K562 (cell line): ENCODE measurements at regions not wholly inside any gene's neighbourhood (a gene's known extent, or its start where the extent isn't known, plus 50 kb on each side); places are given as distances from the start of the nearest gene placed in this dataset.

Experiments
- ATAC-seq: fragments of 200-7000 bp; cut with Tn5 transposase; 3 replicates; pipeline ENCODE4 v1.9.1; 2020; ENCODE audit warnings: moderate library complexity
- BruUV-seq: library from RNA; stranded (reverse); fragments of 400-500 nt; replicated peaks from 2 replicates; lab custom pipeline; 2021; lab: Mats Ljungman, UMichigan
- CTCF ChIA-PET: fragments of 300-600 bp; formaldehyde crosslinking; extraction: SDS; loops from one replicate; lab custom pipeline; 2021; ENCODE audit warnings: low intra/inter-chr PET ratio; lab: Yijun Ruan, JAX
- POLR2A ChIA-PET: fragments of 300-600, 350-650 bp; sonication (Branson Sonifier 250); formaldehyde crosslinking; extraction: SDS; loops from one replicate; lab custom pipeline; 2021; ENCODE audit warnings: antibody characterized with exemption, inconsistent platforms; lab: Yijun Ruan, JAX
- DNase-seq, 4 experiments: peaks; one replicate each; pipeline versions ENCODE4 v3.0.0 to v3.0.0-alpha.2; 2011 to 2018; ENCODE audit warnings: low spot score in 3 of 4, mixed read lengths in 3 of 4; ENCODE audit errors: extremely low read depth in 1 of 4
- FAIRE-seq: peaks from 2 replicates; lab custom pipeline; 2011; peaks lifted over from hg19 to GRCh38; lab: Jason Lieb, UNC
- H2AFZ ChIP-seq: 2 replicates; pipeline ENCODE4 v1.6.0; 2011; ENCODE audit warnings: low read depth, low read length, control low read depth, inconsistent platforms
- H3K27ac ChIP-seq: fragments of 200-600 bp; 3 replicates; pipeline ENCODE4 v1.8.0; 2011; ENCODE audit warnings: low read depth, mild to moderate bottlenecking, control low read depth, inconsistent platforms, low read length, moderate library complexity, mixed read lengths; ENCODE audit errors: extremely low read depth
- H3K27me3 ChIP-seq, 2 experiments: fragments of 300-600 bp in 1 of 2; 2 replicates in 1 of 2; 3 replicates in 1 of 2; pipeline versions ENCODE4 v1.6.0 to v1.8.0; 2011; ENCODE audit warnings: inconsistent platforms in 2 of 2, low read length in 2 of 2, mild to moderate bottlenecking in 1 of 2, mixed read lengths in 1 of 2, moderate library complexity in 1 of 2; ENCODE audit not compliant: control insufficient read depth in 2 of 2, insufficient read depth in 2 of 2
- H3K36me3 ChIP-seq: fragments of 300-600 bp; 3 replicates; pipeline ENCODE4 v1.8.0; 2011; ENCODE audit warnings: mild to moderate bottlenecking, low read length, inconsistent platforms; ENCODE audit not compliant: control insufficient read depth, insufficient read depth
- H3K4me1 ChIP-seq, 2 experiments: fragments of 200-600 bp in 1 of 2; replicated peaks in 1 of 2; 2 replicates in 1 of 2; 3 replicates in 1 of 2; pipeline versions ENCODE4 v1.5.1 to v1.8.0; 2011; ENCODE audit warnings: inconsistent platforms in 2 of 2, low read length in 2 of 2, mild to moderate bottlenecking in 1 of 2, mixed read lengths in 1 of 2, moderate library complexity in 1 of 2; ENCODE audit not compliant: control insufficient read depth in 2 of 2, insufficient read depth in 2 of 2
- H3K4me2 ChIP-seq: 2 replicates; pipeline ENCODE4 v1.6.1; 2011; ENCODE audit warnings: low read length, control low read depth, inconsistent platforms, mixed read lengths; ENCODE audit not compliant: insufficient read depth
- H3K4me3 ChIP-seq: fragments of 200-600 bp; sonication (generic), shearing (Covaris generic); 2 replicates; pipeline ENCODE4 v1.5.1; 2016; ENCODE audit warnings: control low read depth, inconsistent platforms
- H3K79me2 ChIP-seq: fragments of 200-600 bp; 3 replicates; pipeline ENCODE4 v1.8.0; 2011; ENCODE audit warnings: low read length, inconsistent platforms; ENCODE audit not compliant: control insufficient read depth, insufficient read depth
- H3K9ac ChIP-seq, 2 experiments: 2 replicates each; pipeline versions ENCODE4 v1.6.0 to v1.6.1; 2011; ENCODE audit warnings: low read depth in 2 of 2, low read length in 2 of 2, control low read depth in 1 of 2, inconsistent platforms in 1 of 2, mild to moderate bottlenecking in 1 of 2, mixed read lengths in 1 of 2; ENCODE audit not compliant: insufficient read depth in 1 of 2
- H3K9me1 ChIP-seq: one replicate; pipeline ENCODE4 v1.6.0; 2011; ENCODE audit warnings: inconsistent platforms, mild to moderate bottlenecking, low read length, moderate library complexity; ENCODE audit not compliant: control insufficient read depth, insufficient read depth
- H3K9me3 ChIP-seq: replicated peaks from 2 replicates; pipeline ENCODE4 v1.5.1; 2011; ENCODE audit warnings: low read depth, low read length, inconsistent platforms; ENCODE audit not compliant: control insufficient read depth, insufficient read depth
- H4K20me1 ChIP-seq: replicated peaks from 2 replicates; pipeline ENCODE4 v1.6.1; 2011; ENCODE audit warnings: low read length, inconsistent platforms, mixed read lengths; ENCODE audit not compliant: control insufficient read depth, insufficient read depth
- CHD4 ChIP-seq: fragments of 200-600 bp; sonication (generic); IDR thresholded peaks from 3 replicates; pipeline ENCODE4 v1.6.1; 2012; ENCODE audit warnings: low read depth, mild to moderate bottlenecking, mixed read lengths, low read length, inconsistent platforms; ENCODE audit not compliant: insufficient read depth, insufficient replicate concordance, poor library complexity, severe bottlenecking
- CREB1 ChIP-seq, 2 experiments: sonication (generic) in 1 of 2; formaldehyde crosslinking in 1 of 2; IDR thresholded peaks; 2 replicates each; pipeline versions ENCODE4 v1.6.1 to v1.8.0; 2012 to 2022; ENCODE audit warnings: inconsistent platforms in 1 of 2, mild to moderate bottlenecking in 1 of 2, missing genetic modification reagents in 1 of 2, moderate library complexity in 1 of 2
- EHMT2 ChIP-seq: fragments of 450-650 bp; IDR thresholded peaks from 2 replicates; pipeline ENCODE4 v1.6.1; 2018; ENCODE audit warnings: antibody characterized with exemption
- ILF3 ChIP-seq: fragments of 450-650 bp; IDR thresholded peaks from 2 replicates; pipeline ENCODE4 v1.6.1; 2018; ENCODE audit warnings: antibody characterized with exemption, mild to moderate bottlenecking, moderate library complexity, borderline replicate concordance
- NCOA6 ChIP-seq: fragments of 450-650 bp; IDR thresholded peaks from 2 replicates; pipeline ENCODE4 v1.6.1; 2017; ENCODE audit warnings: mild to moderate bottlenecking
- NELFE ChIP-seq: IDR thresholded peaks from 2 replicates; pipeline ENCODE4 v1.6.1; 2011; ENCODE audit warnings: mild to moderate bottlenecking; ENCODE audit not compliant: insufficient read depth, insufficient read length
- NRF1 ChIP-seq, 2 experiments: fragments of 450-650 bp; IDR thresholded peaks in 1 of 2; conservative IDR thresholded peaks in 1 of 2; 2 replicates each; pipeline ENCODE4 v1.6.1; 2014; ENCODE audit warnings: mild to moderate bottlenecking in 2 of 2
- POLR2AphosphoS5 ChIP-seq: IDR thresholded peaks from 2 replicates; pipeline ENCODE4 v1.6.1; 2011; ENCODE audit warnings: mild to moderate bottlenecking, low read depth, low read length, moderate library complexity; ENCODE audit not compliant: control insufficient read depth, insufficient read depth
- POLR2G ChIP-seq: fragments of 200-400 bp; formaldehyde crosslinking; IDR thresholded peaks from 2 replicates; pipeline ENCODE4 v1.6.1; 2017; ENCODE audit warnings: low read depth, mild to moderate bottlenecking, antibody characterized with exemption, low read length, moderate library complexity
- POLR3G ChIP-seq: IDR thresholded peaks from 2 replicates; pipeline ENCODE4 v1.6.1; 2011; ENCODE audit not compliant: insufficient read length, insufficient replicate concordance; ENCODE audit errors: extremely low read depth
- RBM17 ChIP-seq: fragments of 200-400 bp; formaldehyde crosslinking; IDR thresholded peaks from 2 replicates; pipeline ENCODE4 v1.6.1; 2017; ENCODE audit warnings: low read depth, mild to moderate bottlenecking, low read length, borderline replicate concordance
- SPI1 ChIP-seq: IDR thresholded peaks from 2 replicates; pipeline ENCODE4 v1.6.1; 2011; ENCODE audit warnings: low read depth, low read length, control low read depth, borderline replicate concordance
- SRSF1 ChIP-seq: fragments of 200-400 bp; formaldehyde crosslinking; IDR thresholded peaks from 2 replicates; pipeline ENCODE4 v1.6.1; 2017; ENCODE audit warnings: mild to moderate bottlenecking, low read depth, low read length, moderate library complexity
- TCFL5 ChIP-seq: fragments of 250-450 bp; sonication (Bioruptor Pico); conservative IDR thresholded peaks from 2 replicates; pipeline ENCODE4 v1.6.1; 2021; ENCODE audit warnings: mild to moderate bottlenecking, moderate library complexity, matching md5 sums
- ZBTB17 ChIP-seq: fragments of 450-650 bp; formaldehyde crosslinking; IDR thresholded peaks from 2 replicates; pipeline ENCODE4 v1.4.0; 2020; ENCODE audit warnings: mild to moderate bottlenecking
- ZNF23 ChIP-seq: fragments of 250-450 bp; sonication (Bioruptor Pico); IDR thresholded peaks from 2 replicates; pipeline ENCODE4 v1.4.0; 2020; ENCODE audit warnings: mild to moderate bottlenecking
- WGBS: fragments of 100-300 bp; shearing (Covaris generic); methylation state at CpG from one replicate; pipeline ENCODE4 v1.1.6; 2016; ENCODE audit warnings: low coverage, mixed read lengths; ENCODE audit not compliant: insufficient coverage; ENCODE audit errors: missing lambda C conversion rate; 5-methylcytosine and 5-hydroxymethylcytosine counted together
- in situ Hi-C: fragments of 300-500 bp; cut with MboI; formaldehyde crosslinking; loops from 4 replicates; pipeline ENCODE4 v1.15.0; 2018; ENCODE audit warnings: inconsistent platforms, mixed read lengths
- intact Hi-C: fragments of 100-400 bp; cut with micrococcal nuclease; formaldehyde crosslinking; loops from 2 replicates; pipeline ENCODE4 v1.14.2; 2022
- TF ChIP-seq, protein P1 (sequence below): sonication (generic); formaldehyde crosslinking; IDR thresholded peaks from 2 replicates; pipeline ENCODE4 v1.5.0; 2020; ENCODE audit warnings: missing genetic modification reagents
- TF ChIP-seq, protein P2 (sequence below): fragments of 250-450 bp; sonication (Bioruptor Pico); IDR thresholded peaks from 2 replicates; pipeline ENCODE4 v1.5.0; 2020; ENCODE audit warnings: mild to moderate bottlenecking, borderline replicate concordance
- TF ChIP-seq, protein P3 (sequence below): sonication (generic); formaldehyde crosslinking; IDR thresholded peaks from 2 replicates; pipeline ENCODE4 v1.8.0; 2023; ENCODE audit warnings: mild to moderate bottlenecking, missing genetic modification reagents

DNA sequence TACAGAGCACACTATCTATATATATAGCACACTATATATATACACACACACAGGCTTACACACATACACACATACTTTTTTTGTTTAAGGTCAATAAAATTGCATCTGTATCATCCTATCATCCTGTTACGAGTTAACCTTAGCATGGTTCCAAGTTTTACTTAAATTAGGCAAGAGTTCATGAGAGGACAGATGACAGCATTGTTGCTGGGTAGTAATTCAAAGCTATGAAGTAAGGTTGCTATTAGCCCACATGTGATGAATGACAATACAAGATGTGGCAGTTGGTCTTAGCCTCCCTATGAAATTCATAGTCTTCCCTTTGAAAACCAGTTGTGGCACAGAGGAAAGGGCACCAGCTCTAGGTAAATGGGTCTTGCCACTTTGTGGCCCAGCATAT is 438.1 kb downstream of the ACTL7B start:
- Histone ChIP-seq H3K9me1 (no peaks in the 10 kb centered on the region), H3K36me3 (no peaks in the 10 kb centered on the region), H3K27me3 (no peaks in the 10 kb centered on the region), H3K79me2 (no peaks in the 10 kb centered on the region), H3K4me1 (no peaks in the 10 kb centered on the region), H3K4me2 (no peak overlapping the region), H3K9me3 (no peaks in the 10 kb centered on the region), H3K9ac (no peak overlapping the region), H2AFZ (no peak overlapping the region), H3K4me3 (no peak overlapping the region), H3K27ac (no peak overlapping the region), H4K20me1 (no peaks in the 10 kb centered on the region)
- POLR2A ChIA-PET: no interaction called here
- no peak for FAIRE-seq
- WGBS: 0% methylated on average over 1 of the region's 1 CpG
- ATAC-seq: no peak
- CTCF ChIA-PET: no interaction called here
- intact Hi-C loops (no loop called here), in situ Hi-C loops (no loop called here)
- DNase-seq: no peak
- no TSS peak for BruUV-seq
- no peak for TF ChIP-seq RBM17
- TF ChIP-seq NCOA6: no peak
- TF ChIP-seq, protein P1, sequence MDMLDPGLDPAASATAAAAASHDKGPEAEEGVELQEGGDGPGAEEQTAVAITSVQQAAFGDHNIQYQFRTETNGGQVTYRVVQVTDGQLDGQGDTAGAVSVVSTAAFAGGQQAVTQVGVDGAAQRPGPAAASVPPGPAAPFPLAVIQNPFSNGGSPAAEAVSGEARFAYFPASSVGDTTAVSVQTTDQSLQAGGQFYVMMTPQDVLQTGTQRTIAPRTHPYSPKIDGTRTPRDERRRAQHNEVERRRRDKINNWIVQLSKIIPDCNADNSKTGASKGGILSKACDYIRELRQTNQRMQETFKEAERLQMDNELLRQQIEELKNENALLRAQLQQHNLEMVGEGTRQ (CRISPR knock-in tag): no peak
- TF ChIP-seq POLR3G: no peak
- no peak for TF ChIP-seq ILF3
- TF ChIP-seq ZNF23 (CRISPR knock-in tag): no peak
- TF ChIP-seq CHD4: no peak
- no peak for TF ChIP-seq SRSF1
- no peak for TF ChIP-seq POLR2AphosphoS5
- no peak for TF ChIP-seq SPI1
- TF ChIP-seq NRF1 (conservative IDR thresholded peaks at IDR 0.05 in 1 of 2, IDR thresholded peaks at IDR 0.05 in 1 of 2): no peak
- TF ChIP-seq ZBTB17: no peak
- no peak for TF ChIP-seq POLR2G
- no peak for TF ChIP-seq CREB1 (IDR thresholded peaks at IDR 0.05)
- TF ChIP-seq CREB1 (CRISPR knock-in tag; IDR thresholded peaks at IDR 0.05): no peak
- TF ChIP-seq NELFE: no peak
- TF ChIP-seq, protein P2, sequence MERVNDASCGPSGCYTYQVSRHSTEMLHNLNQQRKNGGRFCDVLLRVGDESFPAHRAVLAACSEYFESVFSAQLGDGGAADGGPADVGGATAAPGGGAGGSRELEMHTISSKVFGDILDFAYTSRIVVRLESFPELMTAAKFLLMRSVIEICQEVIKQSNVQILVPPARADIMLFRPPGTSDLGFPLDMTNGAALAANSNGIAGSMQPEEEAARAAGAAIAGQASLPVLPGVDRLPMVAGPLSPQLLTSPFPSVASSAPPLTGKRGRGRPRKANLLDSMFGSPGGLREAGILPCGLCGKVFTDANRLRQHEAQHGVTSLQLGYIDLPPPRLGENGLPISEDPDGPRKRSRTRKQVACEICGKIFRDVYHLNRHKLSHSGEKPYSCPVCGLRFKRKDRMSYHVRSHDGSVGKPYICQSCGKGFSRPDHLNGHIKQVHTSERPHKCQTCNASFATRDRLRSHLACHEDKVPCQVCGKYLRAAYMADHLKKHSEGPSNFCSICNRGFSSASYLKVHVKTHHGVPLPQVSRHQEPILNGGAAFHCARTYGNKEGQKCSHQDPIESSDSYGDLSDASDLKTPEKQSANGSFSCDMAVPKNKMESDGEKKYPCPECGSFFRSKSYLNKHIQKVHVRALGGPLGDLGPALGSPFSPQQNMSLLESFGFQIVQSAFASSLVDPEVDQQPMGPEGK (CRISPR knock-in tag): no peak
- no peak for TF ChIP-seq TCFL5
- no peak for TF ChIP-seq EHMT2
- TF ChIP-seq, protein P3, sequence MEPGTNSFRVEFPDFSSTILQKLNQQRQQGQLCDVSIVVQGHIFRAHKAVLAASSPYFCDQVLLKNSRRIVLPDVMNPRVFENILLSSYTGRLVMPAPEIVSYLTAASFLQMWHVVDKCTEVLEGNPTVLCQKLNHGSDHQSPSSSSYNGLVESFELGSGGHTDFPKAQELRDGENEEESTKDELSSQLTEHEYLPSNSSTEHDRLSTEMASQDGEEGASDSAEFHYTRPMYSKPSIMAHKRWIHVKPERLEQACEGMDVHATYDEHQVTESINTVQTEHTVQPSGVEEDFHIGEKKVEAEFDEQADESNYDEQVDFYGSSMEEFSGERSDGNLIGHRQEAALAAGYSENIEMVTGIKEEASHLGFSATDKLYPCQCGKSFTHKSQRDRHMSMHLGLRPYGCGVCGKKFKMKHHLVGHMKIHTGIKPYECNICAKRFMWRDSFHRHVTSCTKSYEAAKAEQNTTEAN: no peak
